ENCODE measurements at regions not wholly inside any gene's neighbourhood (a gene's known extent, or its start where the extent isn't known, plus 50 kb on each side); places are given as distances from the start of the nearest gene placed in this dataset.
"Not testable (repeated sequence)": the region's sequence is repeated elsewhere in the genome, so short reads cannot be mapped to it uniquely, and the experiment has no call there.

DNA sequence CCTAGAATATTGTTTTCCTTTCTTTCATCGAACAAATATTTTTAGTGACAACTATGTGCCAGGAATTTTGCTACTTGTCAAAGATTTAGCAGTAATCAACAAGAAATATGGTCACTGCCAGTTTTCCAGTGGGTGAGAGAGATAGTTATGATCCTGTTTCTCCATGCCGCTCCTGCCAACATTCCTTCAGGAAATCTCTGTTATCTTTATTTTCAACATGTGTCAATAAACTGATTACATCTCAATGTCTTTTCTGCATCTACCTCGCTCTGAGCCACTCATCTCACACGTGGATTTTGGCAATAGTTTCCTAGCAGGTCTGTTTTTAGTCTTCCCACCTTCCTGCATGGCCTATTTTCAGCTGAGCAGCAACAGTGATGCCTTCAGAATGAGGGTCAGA is 650.0 kb upstream of the STXBP6 start:
- no peak for DNase-seq

DNA sequence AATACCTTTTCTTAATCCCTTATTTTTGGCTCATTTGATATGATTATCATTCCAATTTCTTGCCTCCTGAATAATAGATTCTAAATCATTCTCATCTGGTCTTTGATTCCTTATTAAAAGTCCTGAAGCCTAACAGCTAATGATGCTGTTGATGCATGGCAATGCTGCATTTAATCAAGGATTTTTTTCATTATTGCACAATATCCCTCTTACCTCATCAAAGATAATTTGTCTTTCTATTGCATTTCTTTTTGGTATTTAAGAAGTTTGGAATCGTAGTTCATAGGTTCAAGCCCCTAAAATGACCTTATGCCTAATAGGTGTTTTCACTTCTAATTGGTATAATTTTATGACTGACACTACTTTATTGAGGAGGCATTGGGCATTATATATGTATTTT is 648.2 kb upstream of the STXBP6 start:
- no peak for DNase-seq

DNA sequence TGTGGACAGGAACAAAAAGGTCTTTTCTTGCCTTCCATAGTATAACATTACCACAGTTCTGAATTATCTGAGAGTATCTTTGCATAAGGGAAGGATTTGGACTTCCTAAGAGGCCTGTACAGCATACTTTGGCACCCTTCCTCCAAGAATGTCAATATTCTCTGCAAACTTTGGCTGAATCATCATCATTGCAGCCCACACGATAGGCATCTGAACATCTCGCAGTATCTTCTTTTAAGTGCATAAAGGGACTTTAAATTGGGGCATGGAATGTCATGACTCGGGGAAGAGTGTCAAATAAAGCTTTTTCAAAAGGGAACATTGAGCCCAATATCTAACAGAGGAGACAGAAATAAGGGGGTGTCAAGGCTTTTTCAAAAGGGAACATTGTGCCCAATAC is 646.2 kb upstream of the STXBP6 start:
- DNase-seq: no peak

DNA sequence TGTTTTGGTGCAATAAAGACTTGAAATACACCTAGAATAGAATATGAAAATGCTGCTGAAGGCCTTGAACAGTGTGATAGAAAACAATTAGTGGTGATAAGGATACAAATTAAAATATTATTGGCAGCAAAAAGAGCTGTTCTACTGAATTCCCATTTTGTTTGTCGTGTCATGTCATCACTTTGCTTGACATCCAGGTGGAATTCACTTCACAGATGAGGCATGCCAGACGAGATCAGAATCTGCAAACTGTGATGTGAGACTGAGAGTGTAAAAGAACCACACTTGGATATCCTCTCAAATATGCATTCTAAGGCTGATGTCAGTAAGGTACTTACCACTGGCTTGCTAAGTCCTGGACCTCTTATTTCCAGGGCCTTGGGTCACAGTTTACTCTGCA is 635.1 kb upstream of the STXBP6 start:
- DNase-seq: no peak

DNA sequence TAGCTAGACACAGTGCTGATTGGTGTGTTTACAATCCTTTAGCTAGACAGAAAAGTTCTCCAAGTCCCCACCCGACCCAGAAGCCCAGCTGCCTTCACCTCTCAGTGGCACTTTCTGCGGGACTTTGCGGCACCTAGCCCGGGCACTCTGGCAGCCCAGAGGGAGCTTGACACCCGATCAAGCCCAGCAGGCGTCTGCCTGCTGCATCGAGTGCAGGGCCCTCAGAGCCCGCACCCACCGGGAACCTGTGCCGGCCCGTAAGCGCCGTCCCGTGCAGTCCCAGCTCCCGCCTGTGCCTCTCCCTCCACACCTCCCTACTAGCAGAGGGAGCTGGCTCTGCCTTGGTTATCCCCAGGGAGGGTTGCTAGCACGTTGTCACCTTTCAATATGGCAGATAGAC is 631.0 kb upstream of the STXBP6 start:
- no peak for DNase-seq

DNA sequence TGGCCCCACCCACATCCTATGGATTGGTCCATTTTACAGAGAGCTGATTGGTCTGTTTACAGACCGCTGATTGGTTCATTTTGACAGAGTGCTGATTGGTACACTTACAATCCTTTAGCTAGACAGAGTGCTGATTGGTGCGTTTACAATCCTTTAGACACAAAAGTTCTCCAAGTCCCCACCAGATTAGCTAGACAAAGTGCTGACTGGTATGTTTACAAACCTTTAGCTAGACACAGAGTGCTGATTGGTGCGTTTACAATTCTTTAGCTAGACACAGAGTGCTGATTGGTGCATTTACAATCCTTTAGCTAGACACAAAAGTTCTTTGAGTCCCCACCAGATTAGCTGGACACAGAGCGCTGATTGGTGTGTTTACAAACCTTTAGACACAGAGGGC is 630.6 kb upstream of the STXBP6 start:
- not testable (repeated sequence) for DNase-seq

DNA sequence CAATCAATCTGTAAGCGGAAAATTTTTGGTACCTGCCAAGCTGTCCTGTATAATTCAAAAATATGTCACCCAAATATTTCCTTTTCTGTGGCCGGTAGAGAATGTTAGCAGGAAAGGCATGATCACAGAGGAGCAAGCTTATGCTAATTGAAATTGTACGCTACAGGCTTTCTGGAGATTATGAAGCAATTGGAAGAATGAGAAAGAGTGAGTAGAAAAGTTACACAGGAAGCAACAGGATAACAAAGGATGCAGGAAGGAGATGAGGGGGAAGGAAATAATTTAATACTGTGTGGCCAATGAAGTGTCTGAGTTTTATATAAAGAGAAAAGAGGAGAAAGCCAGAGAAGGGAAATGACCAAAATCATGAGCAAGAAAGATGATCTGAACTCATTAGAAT is 627.2 kb upstream of the STXBP6 start:
- DNase-seq: no peak

DNA sequence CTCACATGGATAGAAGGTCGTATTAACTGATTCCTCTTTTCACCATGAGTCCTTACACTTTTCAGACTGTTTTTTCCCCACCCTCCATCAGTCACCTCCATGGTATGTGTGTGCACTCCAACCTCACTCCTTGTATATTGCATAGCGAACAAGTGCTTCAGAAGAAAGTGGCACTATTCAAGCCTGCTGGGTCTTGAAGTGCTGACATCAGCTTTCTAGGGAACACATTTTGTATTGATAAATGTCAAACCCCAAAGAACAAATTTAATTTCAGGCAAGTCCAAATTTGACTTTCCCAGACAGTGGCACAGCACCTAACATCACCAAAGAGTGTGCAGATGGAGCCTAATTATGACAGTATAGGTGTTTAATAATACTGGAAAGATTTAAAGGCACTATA is 617.4 kb upstream of the STXBP6 start:
- DNase-seq: no peak

DNA sequence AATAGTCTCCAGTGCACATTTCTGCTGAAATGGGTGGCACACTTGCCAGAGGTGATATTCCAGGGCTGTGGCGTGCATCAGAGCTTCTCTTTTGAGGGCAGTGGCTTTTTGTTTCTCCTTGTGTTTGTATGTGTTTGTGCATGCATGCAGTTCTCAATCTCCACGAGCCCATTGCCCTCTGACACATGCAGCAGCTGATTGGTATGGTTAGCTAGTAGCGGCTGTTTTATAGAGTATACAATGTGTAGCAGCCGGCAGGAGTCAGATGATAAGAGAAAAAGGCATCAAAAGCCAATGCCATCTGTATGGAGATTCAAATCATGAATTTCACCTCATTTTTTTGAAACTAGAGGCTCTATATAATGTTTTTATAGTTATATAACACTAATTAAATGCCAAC is 616.9 kb upstream of the STXBP6 start:
- DNase-seq: no peak

DNA sequence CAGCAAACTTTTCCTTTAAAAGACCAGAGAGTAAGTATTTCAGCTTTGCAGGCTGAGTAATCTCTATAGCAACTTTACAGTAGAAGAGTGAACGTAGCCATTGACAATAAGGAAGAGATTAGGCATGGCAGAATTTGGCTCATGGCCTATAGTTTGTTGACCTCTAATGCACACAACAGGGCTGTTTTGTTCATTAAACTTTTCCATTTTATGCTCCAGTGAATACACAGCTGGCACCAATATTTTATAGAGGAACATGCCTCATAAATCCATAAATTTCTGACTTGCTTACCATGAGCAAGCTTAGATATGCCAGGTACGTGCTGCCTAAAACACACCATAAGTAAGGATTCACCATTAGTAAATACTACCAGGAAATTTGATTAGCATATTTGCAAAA is 609.0 kb upstream of the STXBP6 start:
- no peak for DNase-seq

DNA sequence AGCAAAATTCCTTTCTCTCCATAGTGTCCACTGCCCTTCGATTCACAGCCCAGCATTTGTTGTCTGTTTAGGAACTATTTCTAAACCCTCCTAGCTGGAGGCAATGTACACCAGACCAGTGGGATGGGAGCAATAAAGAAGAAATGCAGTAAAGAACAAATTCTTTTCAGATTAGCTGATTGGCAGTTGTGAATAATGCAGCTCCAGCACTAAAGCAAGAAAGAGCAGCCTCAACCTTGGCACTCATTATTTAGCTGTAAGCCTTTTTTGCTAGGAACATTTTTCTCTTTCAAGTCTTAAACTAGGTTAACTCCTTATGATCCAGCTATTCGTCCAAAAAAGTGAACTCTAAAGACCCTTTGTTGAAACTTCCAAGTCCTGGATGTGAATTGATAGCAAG is 580.5 kb upstream of the STXBP6 start:
- DNase-seq: no peak

DNA sequence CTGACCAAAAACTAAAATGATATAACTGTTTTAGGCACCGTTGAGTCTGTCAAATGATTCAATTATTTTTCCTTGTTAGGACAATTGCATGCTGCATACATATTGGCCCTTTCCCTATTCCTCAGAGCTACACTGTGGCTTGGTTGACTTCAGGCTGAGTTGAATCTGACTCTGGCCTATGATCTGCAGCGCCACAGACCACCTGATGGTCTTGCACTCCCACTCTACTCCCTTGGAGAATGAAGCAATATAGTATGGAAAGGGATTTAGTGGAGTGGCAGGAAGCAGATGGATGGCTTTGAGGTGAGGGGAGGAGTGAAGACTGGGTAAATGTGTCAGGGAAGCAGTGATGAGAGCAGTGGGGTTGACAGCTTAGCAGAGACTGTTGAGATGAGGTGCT is 579.0 kb upstream of the STXBP6 start:
- no peak for DNase-seq

DNA sequence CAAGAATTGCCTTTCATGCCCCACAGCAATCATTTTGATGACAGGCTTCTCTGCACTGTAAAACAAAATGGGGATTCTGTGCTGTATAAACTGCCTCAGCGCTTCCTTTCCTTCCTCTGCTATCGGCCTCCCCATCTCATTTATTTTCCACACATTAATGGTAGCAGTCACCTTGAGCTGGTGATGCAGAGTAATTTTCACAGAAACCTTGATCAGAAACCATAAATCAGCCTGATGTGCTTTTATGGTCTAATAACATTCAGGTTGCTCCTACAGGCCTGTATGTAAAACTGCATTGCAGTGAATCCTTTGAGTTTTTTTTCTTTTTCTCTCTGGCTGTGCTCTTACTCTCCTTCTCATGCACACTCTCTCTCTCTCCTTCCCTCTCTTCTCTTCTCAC is 578.4 kb upstream of the STXBP6 start:
- DNase-seq: no peak

DNA sequence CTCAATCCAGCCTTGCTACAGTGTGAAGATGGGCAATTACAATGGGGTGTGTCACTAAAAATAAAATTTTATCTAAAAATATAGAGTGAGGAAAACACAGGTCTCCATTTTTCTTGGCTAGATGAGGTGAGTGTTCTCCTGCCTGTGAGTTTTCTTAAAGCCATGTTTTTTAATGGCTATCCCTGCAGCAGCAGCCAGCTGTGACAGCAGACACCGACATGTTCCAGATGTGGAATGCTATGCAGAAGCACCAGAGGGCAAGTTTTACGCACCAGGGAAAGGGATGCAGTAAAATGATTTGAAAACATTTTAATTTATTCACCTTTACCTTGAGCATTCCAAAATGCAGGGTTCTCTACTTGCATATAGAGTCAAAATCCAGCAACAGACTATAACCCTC is 577.0 kb upstream of the STXBP6 start:
- no peak for DNase-seq

DNA sequence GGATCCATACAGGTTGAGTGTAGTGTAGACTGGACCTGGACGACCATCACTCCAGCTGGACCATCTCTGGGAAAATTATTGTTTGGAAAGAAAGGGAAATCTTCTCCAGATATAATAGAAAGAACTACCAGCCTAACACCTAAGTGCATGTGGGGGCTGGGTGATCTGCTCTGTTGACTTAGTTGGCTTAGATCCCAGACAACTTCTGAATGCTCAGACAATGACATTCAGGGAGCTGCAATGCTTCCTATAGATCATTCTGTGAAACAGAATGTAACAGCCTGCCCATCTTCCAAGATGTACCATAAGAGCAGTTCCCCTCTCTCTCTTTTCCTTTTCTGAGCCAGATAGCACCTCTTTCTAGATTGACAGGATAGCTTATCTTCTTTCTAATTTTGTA is 572.8 kb upstream of the STXBP6 start:
- no peak for DNase-seq

DNA sequence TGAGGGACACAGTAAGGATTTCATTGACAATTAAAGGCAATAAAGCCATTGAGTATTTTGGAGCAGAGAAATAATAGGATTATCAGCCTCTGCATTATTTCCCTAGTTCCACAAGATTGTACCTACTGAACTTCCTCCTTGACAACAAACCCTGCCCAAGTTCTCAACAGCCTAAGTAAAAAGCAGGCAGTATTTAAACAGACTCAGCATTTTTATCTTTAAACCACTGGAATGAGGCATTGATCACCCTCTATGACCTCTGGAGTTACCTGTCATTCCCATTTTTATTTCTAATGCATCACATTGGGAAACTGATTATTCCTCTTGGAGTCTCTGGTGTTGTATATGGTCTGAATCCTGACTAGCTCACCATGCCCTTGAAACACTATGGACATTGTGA is 570.6 kb upstream of the STXBP6 start:
- DNase-seq: no peak

DNA sequence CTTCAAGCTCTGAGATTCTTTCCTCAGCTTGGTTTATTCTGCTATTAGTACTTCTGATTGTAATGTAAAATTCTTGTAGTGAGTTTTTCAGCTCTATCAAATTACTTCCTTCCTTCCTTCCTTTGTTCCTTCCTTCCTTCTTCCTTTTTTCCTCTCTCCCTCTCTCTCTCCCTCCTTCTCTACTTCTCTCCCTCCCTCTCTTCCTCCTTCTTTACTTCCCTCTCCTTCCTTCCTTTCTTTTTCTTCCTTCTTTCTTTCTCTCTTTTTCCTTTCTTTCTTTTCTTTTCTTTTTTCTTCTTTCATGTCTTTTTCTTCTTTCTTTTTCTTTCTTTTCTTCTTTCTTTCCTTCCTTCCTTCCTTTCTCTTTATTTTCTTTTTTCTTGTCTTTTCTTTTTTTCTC is 565.2 kb upstream of the STXBP6 start:
- no peak for DNase-seq

DNA sequence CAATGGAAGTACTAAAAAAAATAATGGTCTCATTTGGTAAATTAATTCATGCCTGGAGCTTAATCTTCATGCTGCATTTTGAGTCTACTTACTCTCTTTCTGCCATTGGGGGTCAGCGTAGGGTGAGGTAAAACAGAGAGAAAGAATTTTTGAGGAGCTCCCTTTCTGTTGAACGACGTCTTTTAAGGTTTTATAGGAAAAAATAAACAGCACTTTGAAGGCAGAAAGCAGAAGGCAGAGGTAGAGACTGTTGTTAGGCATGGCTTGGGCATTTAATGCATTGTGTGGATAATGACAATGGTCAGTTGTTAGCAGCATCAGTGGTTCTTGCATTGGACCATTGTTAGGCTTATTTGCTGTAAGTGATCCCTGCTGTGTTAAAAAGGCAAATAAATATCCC is 557.2 kb upstream of the STXBP6 start:
- peak in 2 of 51 donors; percentile 2 to 16 for DNase-seq

DNA sequence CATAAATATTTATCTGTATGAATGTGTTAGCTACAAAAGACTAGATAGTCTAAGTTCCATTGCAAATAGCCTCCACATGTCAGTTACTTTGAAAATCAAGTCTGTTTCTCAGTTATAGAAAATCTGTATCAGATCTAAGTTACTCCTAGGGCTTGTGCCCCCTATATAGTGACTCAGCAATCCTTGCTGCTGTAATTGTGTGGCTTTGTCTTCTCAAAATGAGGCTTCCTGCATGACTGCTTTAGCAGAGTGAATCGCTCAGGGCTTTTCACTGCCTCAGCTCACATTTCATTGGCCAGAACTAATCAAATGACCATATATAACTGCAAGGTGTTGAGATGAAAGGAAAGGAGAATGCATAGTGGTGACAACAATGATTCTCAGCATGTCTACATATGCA is 552.2 kb upstream of the STXBP6 start:
- DNase-seq: no peak

DNA sequence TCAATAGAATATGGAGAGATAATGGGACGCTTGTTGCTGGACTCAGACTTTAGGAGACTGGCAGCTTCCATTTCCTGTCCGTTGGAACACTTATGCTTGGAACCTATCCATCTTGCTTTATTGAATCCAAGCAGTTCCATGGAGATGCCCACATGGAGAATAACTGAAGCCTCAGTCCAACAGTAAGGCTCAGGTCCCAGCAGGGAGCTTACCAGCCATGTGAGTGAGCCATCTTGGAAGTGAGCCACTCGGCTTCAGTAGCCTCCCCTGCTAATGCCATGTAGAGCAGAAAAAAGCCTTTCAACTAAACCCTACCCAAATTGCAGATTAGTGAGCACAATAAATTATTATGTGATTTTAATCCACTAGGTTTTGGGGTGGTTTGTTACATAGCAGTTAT is 538.8 kb upstream of the STXBP6 start:
- DNase-seq: no peak

DNA sequence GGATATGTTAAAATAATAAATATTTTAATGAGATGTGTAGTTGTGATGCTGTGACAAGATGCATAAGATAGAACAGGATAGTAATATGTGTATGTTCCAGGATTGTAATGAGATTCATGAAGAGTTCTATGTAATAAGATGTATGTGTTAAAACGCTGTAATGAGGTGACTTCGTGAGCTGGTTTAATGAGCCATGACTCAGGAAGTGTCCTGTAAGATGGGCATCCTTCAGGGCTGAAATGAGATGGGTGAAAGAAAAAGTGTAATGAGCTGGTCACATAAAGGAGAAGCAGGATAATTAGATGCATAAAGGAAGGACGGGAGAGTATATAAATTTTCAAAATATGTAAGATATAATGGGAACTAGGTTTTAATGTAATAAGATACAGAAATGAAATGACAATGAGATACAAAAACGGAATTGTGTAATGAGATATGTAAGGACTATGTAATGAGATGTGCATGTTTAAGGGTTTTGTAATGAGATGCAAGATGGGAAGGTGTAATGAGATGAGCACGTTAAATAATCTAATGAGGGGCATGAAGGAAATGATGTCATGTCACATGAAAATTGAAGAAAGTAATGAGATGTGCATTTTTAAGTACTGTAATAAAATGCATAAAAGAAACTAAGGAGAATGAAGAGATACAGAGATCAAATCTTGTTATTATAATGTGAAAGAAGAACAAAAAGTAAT is 524.8 kb upstream of the STXBP6 start:
- no peak for DNase-seq

DNA sequence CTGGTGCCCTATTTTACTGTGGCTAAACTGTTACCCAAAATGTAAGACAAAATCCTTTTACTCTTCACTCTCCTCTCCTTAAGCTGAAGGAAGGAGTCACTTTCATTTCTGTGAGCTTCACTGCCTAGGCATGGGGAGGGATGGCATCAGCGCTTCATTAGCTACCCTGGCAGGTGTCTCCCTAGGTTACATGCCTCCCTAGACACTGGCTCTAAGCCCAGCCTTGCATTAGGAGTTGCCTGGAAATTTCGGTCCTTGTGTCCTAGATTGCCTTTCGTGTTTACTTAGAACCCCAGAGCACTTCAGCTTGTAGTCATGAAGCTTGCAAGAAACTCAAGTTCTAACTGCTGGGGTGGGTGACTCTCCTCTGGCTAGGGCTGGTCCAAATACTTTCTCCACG is 520.5 kb upstream of the STXBP6 start:
- DNase-seq: no peak

DNA sequence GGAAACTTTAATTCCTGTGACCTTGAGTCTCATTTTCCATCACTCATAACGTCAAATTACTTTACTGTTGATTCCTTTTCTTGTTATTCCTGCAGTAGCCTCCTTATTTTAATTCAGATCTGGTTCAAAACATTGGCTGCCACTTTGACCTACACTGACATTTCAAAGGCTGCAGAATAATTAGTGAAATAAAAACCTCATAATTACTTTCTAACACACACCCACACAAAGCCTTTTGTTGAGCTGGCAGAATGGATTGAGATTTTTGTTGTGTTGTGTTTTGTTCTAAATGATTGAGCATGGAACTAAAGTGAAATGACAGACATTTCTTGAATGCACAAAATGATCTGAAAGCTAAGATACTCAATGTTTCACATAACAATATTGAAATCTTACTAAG is 507.5 kb upstream of the STXBP6 start:
- no peak for DNase-seq

DNA sequence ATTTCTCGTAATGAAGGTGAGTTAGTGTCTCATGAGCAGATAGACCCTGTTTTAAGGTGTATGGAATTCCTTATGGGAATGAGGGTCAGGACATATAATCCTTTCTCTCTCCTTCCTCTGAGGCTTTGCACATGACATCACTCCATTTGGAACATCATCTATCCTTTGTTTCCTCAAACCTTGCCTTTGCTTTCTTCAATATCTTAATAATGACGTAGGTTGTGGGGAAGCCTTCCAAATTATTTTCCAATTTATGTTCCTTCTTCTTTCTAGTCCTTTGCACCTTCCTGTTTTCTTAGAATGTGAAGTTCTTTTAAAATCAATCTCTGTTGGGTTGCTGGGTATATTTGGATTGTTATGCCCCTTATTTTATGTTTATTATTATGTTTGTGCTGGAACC is 502.9 kb upstream of the STXBP6 start:
- DNase-seq: no peak
